Stimulated activated CD4-positive, alpha-beta T cell treated with anti-CD3 and anti-CD28 coated beads, Interleukin-4, amount 100 ng/mL, for 1 hour (primary cell): ENCODE measurements at regions not wholly inside any gene's neighbourhood (a gene's known extent, or its start where the extent isn't known, plus 50 kb on each side); places are given as distances from the start of the nearest gene placed in this dataset.

Experiments
- DNase-seq: peaks from one replicate; pipeline ENCODE4 v3.0.0-alpha.2; 2020

DNA sequence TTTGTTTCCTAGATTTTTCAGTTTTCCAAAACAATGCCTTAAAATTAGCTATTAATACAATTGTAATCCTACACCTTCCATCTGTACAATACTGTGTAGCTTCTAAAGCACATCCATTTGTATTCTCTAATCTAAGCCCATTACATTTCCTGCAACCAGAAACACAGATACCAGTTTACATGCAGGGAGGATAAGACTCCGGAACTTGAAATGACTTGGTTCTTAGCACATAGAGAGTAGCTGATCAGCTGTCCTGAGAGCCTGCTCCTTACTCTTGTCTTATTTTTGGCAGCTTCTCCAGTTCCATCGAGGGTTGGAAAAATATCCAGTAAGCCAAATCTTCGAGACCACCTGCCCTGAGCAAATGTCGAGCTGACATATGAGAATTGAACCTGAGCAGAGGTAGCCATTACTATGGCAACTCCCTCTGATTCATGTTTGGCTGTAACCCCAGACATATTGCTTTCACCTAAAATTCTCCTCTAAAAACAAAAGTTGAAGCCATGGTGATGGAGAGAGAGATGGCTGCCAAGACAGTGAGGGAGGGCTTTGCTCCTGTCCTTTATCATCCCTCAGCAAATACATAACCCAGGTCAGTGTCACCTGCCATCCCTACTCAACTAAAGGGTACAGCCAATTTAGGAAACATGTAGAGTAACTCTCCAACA, 542.8 kb downstream of the IRS1 start:
- DNase-seq = no peak

- no peak for DNase-seq
Measured at GRCh38 chr2:226256237-226256636, 543.4 kb downstream of the IRS1 start.

GRCh38 chr2:226251661-226252060, 548.0 kb downstream of the IRS1 start:
- DNase-seq = no peak

DNA sequence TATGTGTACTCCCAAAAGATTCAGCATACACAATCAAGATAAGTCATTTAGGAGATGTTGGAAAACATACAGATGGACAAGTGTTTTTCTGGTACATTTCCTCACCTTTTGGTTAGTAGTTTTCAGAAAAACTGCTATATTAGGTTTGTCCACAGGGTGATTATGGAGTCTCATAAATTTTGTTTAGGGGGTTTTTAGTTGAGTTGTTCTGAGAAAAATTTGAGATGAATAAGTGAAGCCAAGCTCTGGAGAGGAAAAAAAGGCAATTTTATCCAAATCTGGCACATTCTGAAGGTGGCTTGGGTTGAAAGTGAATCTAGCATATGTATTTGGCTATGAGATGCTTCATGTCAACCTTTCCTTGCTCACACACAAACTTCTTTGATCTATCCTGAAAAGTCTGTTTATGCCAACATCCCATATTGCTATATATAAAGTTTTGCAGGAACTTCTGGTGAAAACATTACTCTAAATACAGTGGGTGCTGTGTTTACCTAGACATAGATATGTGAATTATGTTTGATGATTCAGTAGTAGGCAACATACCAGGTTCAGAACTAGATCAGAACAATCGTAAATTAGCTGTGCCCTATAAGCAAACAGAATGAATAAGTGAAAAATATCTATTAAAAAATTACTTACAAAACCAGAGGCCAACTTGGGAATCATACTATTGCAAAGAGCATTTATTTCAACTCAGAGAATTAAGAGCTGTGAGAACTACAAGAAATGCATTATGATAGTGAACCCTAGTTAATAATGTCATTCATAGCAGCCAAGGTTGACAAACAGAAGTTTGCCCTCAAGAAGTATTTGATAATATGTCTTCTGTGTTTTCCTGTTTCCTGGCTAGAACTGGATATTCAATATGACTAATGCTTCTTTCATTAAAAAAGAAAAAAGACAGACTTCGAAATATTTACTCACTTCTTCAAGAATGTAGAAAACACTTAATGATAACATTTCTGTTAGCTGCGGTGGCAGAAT, 552.0 kb downstream of the IRS1 start:
- DNase-seq = no peak

- no peak for DNase-seq
Measured at GRCh38 chr2:226234187-226234586, 565.4 kb downstream of the IRS1 start.

- no peak for DNase-seq
Measured at GRCh38 chr2:226233388-226233787, 566.2 kb downstream of the IRS1 start.

GRCh38 chr2:226228080-226228479, 571.5 kb downstream of the IRS1 start:
- DNase-seq = no peak

- DNase-seq = no peak
Measured at GRCh38 chr2:226227341-226227740, 572.3 kb downstream of the IRS1 start.

DNA sequence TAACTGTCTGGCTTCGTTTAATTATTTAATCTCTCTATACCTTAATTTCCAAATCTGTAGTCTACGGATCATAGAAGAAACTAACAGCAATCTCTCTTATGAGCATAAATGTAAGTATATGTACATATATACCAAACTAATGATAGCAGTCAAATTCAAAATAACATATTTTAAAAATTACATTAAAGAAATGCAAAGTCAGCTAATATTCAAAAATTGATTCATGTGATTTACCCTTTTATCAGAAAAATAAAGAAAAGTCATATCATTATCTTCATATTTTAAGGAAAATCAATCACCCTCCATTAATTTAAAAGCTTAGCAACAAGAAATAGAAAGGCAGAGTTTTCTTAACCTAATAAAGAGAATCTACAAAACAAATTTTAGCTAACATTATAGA, 575.9 kb downstream of the IRS1 start:
- no peak for DNase-seq

GRCh38 chr2:226220511-226220910, 579.1 kb downstream of the IRS1 start:
- DNase-seq = no peak

DNA sequence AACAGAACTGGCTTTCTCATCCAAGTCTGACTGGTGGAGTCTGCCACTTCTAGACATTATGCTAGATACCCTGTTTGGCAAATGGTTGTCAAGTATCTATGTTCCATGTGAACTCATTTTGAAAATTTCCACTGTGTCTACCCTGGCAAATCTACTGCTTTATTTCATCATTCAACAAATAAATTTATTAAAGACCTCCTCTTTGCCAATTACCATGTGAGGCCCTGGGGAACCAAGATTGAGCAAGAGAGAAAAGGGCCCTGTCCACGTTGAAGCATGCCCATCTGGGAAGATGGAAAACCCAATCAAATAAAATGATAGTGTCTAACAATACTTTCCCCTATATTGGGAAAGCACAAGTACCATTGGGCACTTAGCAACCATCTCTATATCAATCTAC, 582.4 kb downstream of the IRS1 start:
- no peak for DNase-seq

DNA sequence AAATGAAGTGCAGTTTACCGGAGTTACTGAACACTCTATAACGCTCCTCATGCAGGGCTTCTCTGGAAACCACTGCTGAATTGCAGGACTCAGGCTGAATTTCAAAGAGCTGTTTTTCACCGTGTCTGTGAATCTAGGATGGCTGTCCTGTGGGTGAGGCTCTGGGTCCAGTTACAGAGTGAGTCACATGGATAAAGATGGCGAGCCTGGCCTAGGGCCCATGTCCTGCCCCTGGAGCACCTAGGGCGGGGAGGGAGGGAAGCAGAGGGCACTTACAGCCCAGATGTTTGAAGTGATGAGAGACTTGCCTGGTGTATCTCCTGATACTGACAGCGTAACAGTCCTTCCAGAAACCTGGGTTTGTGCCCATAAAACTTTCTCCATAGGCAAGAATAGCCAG, 583.0 kb downstream of the IRS1 start:
- DNase-seq = no peak

DNA sequence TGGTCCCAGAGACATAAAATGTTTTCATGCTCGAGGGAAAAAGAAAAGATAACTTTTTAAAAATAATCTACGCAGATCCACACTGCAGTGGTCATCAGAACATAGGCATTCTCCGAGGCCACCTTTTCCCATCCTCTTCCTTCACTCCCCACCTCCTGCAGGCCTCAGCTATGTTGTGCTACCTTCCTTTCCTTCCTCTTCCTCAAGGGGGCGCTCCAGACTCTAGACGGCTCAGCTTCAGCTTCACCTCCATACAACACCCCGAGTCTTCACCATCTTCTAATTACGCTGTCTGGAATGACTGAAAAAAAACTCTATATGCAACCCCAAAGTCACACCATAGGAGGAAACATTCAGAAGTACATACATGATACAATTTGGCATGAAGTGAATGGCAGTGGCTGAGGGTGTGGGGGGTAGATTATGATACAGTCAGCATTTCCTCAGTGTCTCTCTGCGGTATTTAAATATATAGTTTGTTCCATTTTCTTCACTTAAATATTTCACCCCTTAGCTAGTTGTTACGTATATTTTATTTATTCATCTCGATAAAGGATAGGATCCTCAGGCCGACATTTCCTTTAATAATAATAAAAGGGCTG, 583.6 kb downstream of the IRS1 start:
- DNase-seq = peak; percentile 38

GRCh38 chr2:226213717-226214116, 585.9 kb downstream of the IRS1 start:
- no peak for DNase-seq

- DNase-seq = no peak
Measured at GRCh38 chr2:226211439-226211838, 588.2 kb downstream of the IRS1 start.

DNA sequence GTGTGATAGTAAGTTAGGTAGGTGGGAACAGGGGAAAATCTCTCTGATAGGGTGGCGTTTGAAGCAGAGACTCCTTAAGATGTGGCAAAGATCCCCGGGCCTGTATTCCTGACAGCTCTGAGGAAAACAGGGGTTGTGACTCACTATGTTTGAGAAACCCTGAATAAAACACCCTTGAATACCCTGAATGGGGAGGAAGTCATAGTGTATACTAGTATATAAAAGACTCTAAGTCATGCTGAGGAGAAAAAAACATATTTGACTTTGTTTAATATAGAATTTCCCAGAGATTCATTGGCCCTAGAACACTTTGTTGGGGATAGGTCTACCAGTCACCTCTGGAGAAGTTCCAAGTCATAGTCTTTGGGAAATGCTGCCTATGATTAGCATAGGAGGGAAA, 590.9 kb downstream of the IRS1 start:
- no peak for DNase-seq

GRCh38 chr2:226207671-226208070, 591.9 kb downstream of the IRS1 start:
- no peak for DNase-seq

DNA sequence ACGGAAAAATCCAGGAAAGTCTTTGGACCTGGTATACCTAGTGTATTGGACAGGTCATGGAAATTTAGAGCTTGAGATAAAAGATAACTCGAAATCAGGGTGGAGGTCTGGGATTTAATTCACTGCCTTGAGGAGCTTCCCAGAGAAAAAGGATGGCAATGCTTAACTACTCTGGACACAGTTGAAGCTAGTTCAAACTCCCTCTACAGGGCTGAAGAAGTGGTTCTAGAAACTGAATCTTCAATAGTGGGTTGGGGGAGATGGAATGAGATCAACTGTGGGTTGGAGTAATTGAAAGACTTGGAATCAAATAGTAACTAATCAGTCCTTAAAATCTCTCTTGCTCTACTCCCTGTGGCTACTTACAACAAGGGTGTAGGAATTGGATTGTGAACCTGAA, 600.1 kb downstream of the IRS1 start:
- no peak for DNase-seq

DNA sequence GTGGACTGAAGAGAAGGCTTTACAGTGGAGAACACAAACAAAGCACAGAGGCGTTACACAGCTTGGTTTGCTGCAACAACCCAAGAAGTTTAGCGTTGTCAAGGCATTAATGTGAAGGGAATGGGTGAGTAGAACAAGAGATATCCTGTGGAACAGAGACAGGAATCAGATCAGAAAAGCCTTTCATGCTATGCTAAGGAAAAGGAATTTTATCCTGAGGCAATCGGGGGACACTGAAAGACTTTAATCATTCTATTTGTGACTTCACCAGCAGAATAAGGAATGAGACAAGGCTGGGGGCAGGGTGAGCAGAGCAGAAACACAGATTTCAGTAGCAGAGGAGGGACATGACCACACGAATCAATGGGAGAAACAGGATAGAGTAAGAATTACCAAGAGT, 600.7 kb downstream of the IRS1 start:
- no peak for DNase-seq

DNA sequence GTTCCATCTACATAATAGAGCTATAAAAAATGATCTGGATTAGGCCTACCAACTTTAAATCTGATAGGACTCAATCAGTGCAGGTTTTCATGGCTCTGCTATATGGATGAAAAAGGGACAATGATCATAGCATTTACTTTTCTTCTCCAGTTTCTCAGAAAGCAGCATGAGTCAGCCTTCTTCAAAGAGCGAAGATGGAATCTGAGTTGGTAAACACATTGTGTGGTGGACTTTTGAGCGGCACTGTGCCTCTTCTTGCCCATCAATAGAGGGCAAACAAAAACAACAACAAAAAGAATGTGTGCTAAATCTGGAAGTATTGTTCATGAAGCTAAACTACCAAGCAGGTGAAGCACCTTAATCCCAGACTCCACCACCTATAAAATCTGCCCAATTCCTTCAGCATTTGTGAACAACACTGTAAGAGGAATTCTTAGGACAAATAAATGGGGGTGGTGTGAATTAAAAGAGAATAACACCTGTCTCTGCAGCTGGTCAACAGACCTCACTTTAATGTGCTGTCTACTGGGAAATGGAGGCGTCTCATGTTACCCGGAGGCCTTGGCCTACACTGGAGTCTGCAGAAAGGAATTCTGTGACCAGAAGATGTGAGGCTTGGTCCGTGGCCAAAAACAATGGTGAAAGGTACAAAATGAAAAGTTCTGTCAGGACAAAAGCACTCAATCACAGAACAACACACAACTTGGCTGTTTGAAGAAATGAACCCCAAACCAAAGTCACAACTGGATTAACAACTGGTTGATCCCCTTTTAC, 609.0 kb downstream of the IRS1 start:
- no peak for DNase-seq

DNA sequence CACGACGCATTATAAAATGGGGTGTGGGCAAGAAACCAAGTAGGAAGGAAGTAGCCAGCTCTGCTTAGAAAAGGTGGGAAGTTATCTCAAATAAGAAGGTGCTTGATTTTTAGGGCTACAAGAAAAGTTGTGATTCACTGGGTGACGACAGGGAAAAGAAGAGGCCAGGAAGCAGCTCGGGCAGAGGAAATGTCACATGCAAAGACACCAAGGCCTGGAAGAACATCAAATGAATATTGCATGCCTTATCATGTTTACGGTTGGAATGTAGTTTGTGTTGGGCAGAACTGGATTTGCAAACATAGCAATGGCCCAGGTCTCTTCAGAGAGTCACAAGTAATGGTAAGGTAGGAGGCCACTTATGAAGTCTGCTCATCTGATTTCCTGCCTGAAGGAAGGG, 610.6 kb downstream of the IRS1 start:
- DNase-seq = no peak

DNA sequence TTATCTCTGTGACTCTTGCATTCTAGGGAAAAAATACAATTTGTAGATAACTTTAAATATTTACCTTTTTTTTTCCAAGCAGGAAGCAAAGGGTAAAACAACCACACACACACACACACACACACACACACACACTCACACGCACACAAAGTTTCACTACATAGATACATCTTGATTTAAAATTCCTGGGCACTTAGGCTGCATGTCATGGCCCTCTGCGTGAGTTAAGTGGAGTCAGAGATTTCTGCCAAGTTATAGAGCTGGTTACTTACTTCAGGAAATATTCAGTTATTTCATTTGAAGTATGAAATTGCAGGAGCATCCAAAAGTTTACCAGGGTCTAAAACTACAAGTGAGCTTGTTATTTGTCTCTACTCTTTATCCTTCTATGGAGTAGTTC, 612.0 kb downstream of the IRS1 start:
- DNase-seq = no peak

- DNase-seq = no peak
Measured at GRCh38 chr2:226187156-226187555, 612.5 kb downstream of the IRS1 start.
